Lower leg skin (tissue), 3 donors: ENCODE measurements at regions not wholly inside any gene's neighbourhood (a gene's known extent, or its start where the extent isn't known, plus 50 kb on each side); places are given as distances from the start of the nearest gene placed in this dataset.

ENCODE experiments used
- POLR2A ChIP-seq, 2 donors: fragments of 450-650 bp; IDR thresholded peaks; one replicate each; pipeline ENCODE4 v1.6.1; 2016 to 2017; ENCODE audit warnings: antibody characterized with exemption in 2 of 2, mild to moderate bottlenecking in 1 of 2, moderate library complexity in 1 of 2
- TF ChIP-seq, protein P1 (sequence below), 3 donors: fragments of 450-650 bp; IDR thresholded peaks; one replicate each; pipeline ENCODE4 v1.5.1; 2016; ENCODE audit warnings: antibody characterized with exemption in 3 of 3, mild to moderate bottlenecking in 3 of 3, moderate library complexity in 2 of 3

- TF ChIP-seq, protein P1, sequence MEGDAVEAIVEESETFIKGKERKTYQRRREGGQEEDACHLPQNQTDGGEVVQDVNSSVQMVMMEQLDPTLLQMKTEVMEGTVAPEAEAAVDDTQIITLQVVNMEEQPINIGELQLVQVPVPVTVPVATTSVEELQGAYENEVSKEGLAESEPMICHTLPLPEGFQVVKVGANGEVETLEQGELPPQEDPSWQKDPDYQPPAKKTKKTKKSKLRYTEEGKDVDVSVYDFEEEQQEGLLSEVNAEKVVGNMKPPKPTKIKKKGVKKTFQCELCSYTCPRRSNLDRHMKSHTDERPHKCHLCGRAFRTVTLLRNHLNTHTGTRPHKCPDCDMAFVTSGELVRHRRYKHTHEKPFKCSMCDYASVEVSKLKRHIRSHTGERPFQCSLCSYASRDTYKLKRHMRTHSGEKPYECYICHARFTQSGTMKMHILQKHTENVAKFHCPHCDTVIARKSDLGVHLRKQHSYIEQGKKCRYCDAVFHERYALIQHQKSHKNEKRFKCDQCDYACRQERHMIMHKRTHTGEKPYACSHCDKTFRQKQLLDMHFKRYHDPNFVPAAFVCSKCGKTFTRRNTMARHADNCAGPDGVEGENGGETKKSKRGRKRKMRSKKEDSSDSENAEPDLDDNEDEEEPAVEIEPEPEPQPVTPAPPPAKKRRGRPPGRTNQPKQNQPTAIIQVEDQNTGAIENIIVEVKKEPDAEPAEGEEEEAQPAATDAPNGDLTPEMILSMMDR (IDR thresholded peaks at IDR 0.05) = no peak
- TF ChIP-seq POLR2A (IDR thresholded peaks at IDR 0.05) = no peak
Observed at GRCh38 chr15:61720197-61720704, 340.0 kb downstream of the VPS13C start.
